Suppressor macrophage (primary cell): ENCODE measurements at regions not wholly inside any gene's neighbourhood (a gene's known extent, or its start where the extent isn't known, plus 50 kb on each side); places are given as distances from the start of the nearest gene placed in this dataset.
A peak's percentile ranks its signal among the peaks of the same experiment; 100 is the strongest.

Experiments
- DNase-seq, 4 experiments: peaks; one replicate each; pipeline ENCODE4 v3.0.0-alpha.2; 2020 to 2022

DNA sequence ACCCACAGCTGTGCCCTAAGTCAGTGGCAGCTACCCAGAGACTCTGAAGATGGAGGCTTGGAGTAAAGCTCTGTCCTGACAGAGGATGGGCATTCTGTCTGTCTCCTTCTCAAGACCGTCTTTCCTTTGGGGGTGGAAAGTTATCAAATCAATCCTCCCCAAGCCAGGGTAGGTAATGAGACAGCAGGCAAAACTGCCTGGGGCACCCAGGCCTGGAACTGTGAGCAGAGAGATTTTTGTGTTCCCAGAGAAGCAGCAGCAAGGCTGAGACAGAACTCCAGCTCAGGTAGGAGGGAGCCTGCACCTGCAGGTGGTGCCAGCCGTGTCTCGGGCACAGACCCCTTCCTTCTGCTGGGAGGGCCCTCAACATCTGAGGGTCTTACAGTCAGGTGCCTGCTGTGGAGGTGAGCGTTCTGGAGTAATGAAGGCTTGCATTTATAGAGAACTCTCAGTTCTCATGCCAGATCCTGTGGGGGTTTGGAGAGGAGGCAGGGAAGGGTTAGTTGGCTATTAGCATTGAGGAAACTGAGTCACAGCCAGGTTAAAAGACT lies 95.6 kb downstream of the RIPK4 start:
- DNase-seq, result no peak

DNA sequence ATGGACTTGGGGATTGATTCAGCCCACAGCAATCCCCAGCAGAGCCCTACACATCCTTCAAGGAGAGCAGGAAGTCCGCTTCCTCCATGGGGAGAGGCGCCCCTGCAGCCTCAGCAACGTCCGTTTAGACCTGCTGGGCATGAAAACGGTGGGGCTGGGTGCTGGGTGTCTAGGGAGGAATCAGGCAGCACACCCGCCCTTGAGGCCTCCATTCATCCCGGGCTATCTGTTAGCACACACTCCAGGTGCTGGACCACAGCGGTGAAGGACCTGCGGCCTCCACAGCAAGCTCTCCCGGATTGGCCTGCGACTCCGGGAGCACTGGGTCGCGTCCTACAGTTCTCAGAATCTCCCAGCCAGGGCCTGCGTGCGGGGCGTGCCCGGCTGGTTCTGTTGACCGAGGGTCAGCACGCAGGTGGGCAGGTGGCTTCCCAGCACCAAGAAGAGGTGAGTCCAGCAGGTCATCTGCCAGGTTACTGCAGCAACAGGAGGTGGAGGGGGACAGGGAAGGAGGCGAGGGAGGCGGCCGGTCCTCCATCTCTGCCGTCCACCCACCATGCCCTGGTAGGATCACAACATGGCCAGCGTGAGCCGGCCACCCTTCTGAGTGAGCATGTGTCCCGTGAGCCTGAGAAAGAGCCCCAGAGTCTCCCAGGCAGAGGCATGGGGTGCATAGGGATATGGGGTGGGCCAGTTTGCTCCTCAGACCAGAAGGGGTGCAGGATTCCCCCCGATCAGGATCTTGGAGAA lies 96.6 kb downstream of the RIPK4 start:
- DNase-seq, result no peak

DNA sequence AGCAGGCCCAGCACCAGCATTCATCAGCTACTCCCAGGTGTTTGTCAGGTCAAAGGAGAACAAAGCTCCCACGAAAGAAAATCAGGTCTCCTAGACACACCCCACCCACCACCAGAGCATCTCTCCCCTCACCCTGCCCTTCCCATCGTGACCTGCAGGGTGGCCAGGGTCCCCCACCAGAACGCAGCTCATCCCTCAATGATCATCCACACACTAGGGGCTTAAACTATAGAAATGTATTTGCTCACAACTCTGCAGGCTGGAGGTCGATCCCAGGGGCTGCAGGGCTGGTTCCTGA lies 97.4 kb downstream of the RIPK4 start:
- DNase-seq, result no peak

DNA sequence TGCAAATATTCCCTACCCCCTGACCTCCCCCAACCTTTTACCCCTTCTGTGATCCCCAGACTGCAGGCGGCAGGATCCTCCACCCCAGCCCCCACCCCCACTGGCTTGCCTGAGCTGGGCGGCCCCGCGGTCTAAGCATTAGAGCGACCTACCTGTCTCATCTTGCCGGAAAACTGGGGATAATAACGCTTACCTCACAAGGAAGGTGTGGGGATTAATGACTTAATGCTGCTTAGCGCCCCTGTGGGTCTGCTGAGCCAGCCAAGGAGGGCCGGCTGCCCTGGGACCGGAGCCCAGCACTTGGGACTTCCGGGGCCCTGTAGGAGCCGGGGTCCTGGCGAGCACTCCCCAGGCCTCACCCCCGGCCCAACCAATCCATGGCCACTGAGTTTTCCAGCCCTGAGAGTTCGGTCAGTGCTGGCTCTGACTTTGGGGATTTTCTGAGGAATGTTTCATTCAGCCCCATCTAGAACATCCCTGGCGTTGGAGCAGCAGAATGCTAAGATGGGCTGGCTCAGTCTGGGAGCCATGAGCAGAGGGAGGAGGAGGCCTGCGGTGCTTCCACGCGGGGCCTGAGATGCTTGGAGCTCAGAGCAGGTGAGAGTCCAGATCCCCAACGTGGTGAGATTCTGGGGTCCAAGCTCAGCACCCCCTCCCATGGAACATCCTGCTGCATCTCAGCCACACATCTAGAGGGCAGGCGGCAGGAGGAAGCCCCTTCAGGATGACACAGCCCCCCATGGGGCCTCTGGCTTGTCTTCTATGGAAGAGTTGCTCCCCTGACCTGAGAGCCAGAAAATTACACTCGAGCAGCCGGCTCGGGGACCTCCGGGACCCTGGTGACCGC lies 97.9 kb downstream of the RIPK4 start:
- DNase-seq, result no peak

DNA sequence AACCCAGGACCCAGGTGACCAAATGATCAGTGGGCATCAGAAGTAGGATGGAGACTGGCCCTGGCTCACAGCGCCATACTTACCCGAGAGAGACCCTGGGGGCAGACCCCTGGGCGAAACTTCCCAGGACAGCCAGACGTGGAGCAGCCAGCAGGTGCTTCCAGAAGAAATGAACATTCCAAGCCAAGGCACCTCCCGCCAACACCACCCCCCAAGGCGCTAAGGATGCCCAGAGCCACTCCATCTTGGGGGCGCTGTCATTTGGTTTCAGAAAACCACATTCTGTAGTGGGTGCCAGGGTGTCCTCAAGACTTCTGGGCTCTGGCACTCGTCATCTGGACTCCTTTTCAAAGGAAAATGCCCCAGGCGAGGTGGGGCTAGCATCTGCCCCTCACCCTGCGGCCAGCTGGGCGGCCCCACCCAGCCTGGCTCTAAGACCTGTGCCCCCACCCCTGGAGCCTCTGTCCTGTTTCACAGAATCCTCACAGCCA lies 98.8 kb downstream of the RIPK4 start:
- no peak for DNase-seq

DNA sequence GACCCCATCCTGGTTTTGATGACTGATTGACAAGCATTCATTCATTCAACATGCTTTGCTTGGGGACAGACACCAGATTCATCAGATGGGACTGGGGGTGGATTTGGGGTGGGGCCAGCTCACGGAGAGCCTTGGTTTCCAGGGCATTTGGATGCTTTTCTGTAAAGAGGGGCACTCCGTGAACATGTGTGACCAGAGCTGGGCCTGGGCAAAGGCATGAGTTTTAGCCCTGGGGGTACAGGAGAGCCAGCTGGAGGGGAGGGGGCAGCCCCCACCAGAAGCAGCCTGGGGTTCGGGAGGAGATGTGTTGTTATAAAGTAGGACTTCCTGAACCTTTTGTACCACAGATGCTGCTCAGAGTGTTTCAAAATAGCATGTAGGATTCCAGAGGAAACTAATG lies 99.7 kb downstream of the RIPK4 start:
- no peak for DNase-seq

DNA sequence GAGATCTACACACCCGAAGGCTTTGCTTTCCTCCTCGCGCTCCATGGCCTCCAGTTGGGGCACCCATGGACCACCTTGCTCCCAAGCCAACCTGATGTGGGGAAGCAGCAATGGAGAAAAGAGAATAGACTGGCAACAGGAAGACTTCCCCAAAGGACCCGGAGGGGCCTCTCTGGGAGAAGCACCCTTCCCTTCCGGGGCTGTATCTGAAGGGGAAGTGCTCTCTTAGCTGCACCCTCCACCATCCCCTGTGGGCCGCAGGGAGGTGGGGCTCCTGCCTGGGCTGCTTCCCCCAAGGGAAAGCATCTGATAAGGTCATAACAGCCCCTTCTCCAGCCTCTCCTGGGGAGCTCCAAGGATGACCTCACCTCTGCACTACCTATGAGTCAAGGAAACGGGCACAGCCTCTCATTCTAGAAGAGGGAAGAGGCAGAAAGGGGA lies 100.2 kb downstream of the RIPK4 start:
- peak; percentile 74 to 86 (median 78) for DNase-seq

DNA sequence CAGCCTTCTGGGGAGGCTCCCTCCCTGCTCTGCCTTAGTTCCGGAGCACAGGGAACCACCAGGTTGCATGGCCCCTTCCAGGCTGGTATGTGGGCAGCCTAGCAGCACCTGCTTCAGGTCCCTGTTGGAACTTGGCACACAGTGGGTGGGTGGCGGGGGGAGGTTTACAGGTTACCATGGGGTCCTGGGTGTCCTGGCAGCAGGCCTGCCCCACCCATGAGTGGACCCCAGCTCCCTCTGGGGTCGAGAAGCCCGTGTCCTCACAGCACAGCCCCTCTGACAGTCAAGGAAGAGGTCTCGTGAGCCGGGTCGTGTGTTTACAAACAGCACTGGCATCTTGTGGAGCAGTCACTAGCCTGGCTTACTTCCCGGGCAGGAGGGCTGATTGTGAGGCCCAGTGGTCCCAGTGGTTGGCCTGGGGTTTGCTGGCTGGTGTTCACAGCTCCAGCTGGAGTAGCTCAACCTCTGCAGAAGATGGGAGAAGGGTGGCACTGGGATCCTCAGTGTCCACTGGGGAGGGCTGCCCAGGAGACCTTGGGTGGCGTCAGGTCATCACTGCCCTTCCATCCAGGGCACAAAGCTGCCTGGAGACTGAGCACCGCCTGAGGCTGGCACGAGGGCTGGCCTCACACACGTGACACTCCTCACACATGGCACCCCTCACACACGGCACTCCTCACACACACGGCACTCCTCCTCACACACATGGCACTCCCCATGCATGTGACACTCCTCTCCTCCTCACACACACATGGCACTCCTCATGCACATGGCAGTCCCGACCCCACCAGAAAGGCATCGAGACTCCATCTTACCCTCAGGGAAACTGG lies 100.9 kb downstream of the RIPK4 start:
- DNase-seq, result no peak

DNA sequence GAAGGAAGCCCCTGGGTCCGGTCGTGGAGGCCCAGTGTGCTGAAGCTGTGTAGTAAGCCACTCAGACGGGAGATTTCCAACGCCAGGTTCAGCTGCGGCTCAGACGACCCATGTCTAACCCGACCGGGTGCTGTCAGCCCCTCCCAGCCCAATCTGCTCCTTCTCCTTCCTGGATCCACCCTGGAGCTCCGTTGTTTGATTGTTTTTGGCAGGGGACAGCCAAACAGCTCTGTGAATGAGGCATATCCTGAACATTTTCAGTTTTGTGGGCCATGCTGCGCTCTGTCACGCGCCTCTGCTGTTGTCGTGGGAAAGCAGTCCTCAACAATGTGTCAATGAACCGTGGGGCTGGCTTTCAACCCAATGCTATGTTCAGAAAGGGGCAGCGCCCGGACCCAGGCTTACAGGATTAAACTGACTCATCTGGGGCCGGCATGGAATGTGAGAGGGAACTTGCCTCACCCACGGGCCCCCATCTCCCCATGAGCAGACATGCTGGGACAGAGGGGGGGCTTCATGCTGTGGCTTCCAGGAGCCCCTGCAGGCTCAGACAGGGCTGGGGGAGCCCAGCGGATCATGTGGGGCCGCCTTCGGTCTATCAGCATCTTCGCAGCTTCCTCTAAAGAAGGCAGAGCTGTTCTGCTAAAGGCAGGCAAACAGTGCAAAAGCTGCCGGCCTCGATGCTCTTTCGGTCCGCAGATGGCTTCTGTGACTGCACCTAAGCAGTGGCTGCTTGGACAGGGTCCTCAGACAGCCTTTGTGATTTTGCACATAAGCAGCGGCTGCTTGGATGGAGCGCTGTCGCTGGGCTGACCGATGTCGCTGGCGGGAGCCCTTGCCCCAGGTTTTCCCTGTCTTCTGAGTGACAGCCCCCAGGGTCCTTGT lies 101.7 kb downstream of the RIPK4 start:
- peak; percentile 21 to 39 (median 32) for DNase-seq

DNA sequence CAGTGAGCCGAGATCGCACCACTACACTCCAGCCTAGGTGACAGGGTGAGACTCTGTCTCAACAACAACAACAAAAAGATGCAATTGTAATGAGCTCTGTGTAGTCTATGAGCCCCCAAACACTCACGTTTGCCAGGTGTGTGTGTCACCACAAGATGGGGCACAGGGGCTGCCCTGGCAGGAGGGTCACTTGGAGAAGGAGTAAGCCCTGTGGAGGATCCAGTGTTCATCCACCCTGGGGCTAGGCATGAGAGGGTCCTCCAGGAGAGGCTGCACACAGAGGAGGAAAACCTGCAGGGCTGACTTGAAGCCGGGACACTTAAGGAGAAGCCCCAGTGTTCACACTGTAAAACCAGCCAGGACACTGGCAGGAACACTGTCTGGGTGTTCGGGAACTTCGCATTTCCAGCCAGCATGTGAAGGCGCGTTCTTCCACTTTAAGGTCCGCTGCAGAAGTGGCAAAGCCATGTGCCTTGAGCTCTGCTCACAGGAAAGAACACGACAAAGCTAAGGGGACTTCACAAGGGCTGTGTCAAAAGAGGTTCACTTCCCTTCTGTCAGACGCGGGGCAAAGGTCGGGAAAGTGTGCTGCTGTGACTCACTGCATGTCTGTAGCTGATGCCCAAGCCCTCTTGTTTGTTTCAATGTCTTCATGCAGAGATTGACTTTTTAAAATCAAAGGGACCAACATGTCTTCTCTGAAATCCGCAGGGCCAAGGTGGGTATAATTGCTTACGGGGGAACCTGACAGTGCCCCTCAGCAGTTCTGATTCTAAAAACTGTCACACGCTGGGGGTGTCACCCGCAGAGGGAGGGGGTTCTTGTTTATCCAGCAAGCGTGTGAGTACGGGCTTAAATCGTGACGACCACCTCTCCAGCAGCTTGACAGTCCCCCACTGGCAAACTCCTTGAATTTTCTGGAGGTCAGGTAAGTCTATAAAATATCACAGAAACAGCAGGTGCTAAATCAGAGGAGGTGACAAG lies 102.8 kb downstream of the RIPK4 start:
- peak; percentile 84 to 93 (median 91) for DNase-seq

DNA sequence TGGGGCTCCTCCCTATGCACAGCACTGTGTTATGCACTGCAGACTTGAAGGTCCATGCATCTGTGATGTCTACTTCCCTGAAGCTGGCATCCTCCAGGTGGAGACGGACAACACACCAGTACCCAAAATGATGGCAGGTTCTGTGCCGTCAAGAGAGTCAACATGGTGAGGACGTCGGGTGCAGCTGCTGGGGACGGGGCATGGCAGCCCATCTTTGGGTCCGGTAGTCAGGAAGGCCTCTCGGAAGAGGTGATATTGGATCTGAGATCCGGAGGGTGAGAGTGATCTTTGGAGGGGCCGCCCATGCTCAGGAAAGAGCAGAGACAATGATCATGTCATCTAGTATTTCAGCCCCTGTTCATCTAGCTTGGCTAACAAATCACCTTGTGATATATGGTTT lies 104.1 kb downstream of the RIPK4 start:
- no peak for DNase-seq

DNA sequence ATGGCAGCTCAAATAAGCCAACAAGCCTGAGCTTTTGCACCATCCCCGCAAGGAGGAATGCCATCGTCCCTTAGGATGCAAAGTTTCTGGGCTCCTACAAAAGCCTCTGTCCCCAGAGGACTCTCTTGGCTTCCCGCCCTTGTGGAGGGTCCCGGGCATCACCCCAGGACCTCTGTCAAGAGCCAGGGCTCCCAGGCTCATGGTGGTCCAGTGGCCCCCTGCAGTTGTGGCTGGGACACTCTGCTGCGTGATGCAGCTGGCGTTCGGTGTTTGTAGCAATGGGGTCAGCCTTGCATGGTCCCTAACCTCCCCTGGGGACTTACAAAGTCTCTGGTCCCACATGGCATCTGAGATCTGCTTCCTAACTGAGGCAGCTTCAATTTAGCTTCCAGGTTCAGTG lies 104.7 kb downstream of the RIPK4 start:
- DNase-seq, result no peak

DNA sequence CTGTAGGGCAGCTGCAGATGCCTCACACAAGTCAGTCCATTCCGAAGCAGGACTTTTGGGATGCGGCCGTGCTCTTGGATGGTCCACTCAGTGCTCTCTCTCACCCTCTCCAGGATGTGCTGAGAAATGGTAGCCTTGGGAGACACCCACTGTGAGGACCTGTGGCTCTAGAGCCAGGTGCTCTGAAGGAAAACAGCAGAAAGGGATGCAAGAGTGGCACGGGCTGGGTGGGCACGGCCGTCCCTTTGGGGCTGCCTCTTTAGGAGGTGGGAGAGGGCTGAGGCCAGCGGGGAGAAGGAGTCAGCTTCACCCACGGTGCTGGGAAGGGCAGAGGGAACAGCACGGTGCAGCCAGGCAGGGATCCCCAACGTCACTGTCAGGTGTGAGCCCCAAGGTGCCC lies 106.1 kb downstream of the RIPK4 start:
- DNase-seq, result no peak

DNA sequence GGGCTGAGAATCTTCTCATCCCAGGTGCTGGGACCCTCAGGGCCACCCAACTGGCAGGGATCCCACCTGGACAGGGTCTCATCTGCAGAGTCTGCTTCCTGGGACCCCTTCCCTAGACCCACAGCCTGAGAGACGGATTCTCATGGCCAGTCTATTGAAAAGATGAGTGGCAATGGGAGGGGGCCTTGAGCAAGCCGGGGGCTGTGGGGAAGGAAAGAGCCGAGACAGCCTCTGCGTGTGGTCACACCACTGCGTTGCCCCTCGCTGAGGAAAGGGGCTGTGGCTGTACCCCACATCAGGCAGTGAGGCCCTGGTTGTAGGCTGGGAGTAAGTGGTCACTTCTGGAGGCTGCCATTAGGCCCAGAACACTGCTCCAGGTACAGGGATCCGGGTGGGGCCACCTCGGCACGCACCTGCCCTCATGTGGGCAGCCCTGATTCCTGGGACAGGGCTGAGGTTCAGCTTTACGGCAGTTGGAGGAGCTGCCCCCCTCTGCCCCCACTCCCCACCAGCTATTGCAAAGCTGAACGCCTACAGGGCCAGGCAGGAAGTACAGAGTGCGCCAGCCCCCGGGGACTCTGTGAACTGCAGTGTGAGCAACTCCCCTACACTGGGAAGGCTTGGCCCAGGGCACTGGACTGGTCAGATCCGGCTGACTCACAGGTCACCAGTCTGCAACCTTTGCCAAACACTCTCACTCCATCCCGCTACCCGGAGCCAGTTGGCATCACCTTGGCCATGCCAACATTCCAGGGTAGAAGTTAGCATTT lies 106.9 kb downstream of the RIPK4 start:
- DNase-seq, result peak; percentile 17 to 39 (median 27)

DNA sequence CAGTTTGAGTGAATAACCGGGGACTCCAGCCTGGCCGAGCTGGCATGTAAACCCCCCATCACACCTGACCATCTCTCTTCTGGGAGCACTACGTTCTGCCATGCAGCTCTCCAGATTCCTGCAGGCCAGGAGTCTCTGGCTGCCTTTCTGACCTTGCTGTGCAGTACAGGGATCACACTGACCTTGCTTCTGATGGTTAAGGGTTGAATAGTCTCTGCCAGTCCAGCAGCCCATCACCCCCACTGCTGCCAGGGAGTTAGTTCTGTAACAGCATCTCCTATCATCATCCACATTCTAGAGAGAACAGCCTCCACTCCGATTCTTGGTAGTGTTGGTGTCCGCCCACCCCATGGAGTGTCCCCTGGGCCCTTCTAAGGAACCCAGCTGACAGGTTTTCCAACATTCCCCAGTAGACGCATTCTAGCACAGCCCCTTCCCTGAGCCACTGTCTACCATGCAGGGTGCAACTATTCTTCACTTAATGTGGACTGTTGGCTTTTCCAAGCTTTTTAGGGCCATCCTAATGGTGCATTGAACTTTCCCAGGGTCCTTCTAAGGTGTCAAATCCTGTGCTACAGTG lies 109.8 kb downstream of the RIPK4 start:
- no peak for DNase-seq

DNA sequence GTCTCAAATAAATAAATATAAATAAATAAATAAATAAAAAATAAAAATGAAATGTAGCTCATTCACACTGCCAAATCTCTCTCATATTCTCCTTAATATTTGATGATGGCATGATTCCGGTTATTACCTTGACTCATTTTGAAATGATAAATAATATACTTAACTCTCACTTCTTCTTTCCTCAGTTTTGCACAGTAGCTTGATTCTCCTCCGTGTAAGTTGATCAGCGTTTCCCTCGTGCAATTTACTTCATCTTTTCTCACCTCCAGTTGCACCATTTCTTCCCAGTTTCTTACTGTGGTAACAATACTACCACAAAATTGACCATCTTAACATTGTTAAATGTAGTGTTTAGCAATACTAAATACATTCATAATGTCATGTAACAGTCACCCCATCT lies 111.6 kb downstream of the RIPK4 start:
- peak in 1 of 4 experiments; percentile 13 for DNase-seq

DNA sequence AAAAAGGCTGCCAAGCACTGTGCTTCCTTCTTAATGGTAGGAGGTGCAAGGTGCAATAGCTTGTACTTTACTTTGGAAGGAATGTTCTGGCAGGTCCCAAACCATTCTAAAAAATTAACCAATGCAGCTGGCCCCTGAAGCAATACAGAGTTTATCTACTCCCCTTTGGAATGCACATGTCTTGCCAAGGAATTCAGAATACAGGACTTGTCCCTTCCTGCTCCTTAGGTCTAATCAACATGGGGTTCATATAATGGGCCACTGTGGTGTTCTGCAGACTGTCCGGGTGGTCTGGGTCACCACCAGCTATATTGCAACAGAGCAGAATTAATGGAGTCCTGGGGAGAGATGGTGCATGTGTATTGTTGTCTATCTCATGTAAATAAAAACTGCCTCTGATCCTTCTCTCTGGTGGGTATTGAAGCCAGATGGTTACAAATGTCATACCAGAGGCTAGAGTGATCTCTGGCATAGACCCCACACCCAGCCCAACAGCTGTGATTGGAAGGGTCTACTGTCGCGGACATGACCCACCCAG lies 112.8 kb downstream of the RIPK4 start:
- DNase-seq, result no peak

DNA sequence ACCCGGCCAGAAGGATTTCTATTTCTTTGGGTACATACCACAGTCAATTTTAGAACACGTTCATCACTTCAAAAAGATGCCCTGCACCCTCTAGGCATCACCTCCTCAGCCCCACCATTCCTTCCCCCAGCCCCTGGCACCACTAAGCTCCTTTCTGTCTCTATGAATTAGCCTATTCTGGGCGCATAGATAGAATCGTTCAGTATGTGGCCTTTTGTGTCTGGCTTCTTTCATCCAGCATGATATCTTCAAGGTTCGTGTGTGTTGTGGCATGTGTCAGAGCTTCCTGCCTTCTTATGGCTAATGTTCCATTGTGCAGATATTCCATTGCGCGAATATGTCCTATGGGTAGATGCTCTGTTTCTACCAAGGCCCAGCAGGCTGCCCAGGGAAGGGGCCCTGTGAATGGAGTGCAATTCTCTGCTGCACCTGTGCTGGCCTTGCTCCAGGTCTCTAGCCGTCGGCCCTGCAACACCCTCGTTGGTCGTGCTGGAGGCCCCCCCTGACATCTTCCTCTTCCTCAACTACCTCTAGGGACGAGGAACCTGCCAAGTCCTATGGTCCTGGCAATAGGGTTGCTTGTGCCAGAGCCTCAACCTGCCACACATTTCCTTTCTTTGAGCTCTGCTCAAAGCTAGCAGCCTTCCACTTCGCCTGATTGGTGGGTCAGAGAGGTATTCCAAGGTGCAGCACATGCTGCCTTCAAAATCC lies 113.5 kb downstream of the RIPK4 start:
- no peak for DNase-seq
